ENCODE measurements at regions not wholly inside any gene's neighbourhood (a gene's known extent, or its start where the extent isn't known, plus 50 kb on each side); places are given as distances from the start of the nearest gene placed in this dataset.

DNA sequence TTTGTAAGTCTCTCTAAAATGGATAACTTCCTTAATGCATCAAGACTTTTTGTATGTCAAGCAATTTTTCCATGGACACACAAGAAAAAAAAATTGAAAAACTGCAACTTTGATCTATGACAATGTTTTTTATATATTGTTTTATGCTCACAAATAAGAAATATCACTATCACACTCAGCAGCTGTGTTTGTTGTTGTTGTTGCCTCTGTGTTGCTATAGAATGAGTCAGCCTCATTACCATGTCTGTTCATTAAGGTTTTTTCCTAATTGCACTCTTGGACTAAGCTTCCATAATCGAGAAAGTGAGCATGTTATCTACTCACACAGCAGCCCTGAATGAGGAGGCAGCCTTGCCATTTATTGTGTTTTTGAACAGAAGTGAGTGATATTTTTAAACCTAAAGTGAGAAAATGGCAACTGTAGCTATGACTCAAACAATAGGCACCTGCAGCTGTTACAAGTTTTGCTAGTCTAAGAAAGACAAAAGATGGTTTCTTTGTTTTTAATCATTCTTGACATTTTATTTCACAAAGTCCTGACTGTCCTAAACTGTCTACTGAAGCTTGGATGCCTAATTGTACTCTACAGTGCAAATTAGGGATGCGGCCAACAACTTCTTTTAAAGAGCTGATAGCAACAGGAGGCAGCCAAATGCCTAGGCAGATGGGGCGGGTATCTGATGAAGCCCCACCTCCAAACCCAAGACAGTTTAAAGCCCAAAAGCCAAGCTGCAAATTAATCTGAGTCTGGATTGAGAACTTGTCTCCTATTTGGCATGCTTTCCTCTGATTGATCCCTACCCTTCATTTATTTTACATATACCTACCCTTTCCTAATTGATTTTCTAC, 77.9 kb upstream of the DOK5 start (continued):
- no peak for TF ChIP-seq JUND (IDR thresholded peaks at IDR 0.05)

- H3K27ac ChIP-seq (ENCODE audit: low read depth in 1 of 2, low read length in 2 of 2): no peak overlapping the region
- DNase-seq (ENCODE audit: low spot score): no peak
- H3K4me3 ChIP-seq (ENCODE audit: low read depth in 1 of 3, low read length in 3 of 3): no peak overlapping the region
- H3K9me3 ChIP-seq (ENCODE audit: control insufficient read depth in 4 of 4, low read length in 3 of 4): no peaks in the 10 kb centered on the region
- no peaks in the 10 kb centered on the region for H3K4me1 ChIP-seq (ENCODE audit: control insufficient read depth in 4 of 4, insufficient read depth in 4 of 4, low read length in 3 of 4)
- H3K9ac ChIP-seq (ENCODE audit: low read depth in 1 of 2, low read length in 2 of 2): no peak overlapping the region
- 80% methylated on average over 5 of the region's 5 CpGs for WGBS
- TF ChIP-seq RXRA (IDR thresholded peaks at IDR 0.05): no peak
- no peak for TF ChIP-seq SP1 (IDR thresholded peaks at IDR 0.05)
- no peak for TF ChIP-seq YY1 (IDR thresholded peaks at IDR 0.05)
- TF ChIP-seq RAD21 (IDR thresholded peaks at IDR 0.05): no peak
- no peak for TF ChIP-seq GABPA (IDR thresholded peaks at IDR 0.05 in 1 of 2, conservative IDR thresholded peaks at IDR 0.05 in 1 of 2)
- TF ChIP-seq, protein P1, sequence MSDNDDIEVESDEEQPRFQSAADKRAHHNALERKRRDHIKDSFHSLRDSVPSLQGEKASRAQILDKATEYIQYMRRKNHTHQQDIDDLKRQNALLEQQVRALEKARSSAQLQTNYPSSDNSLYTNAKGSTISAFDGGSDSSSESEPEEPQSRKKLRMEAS (IDR thresholded peaks at IDR 0.05): no peak
- TF ChIP-seq TAF1 (conservative IDR thresholded peaks at IDR 0.05): no peak
- peaks cover 0 to 3% (median 0%) of the 10 kb centered on the region in 4 donors for H3K27me3 ChIP-seq (ENCODE audit: control insufficient read depth in 4 of 4, insufficient read depth in 4 of 4, low read length in 3 of 4)
- no peaks in the 10 kb centered on the region for H3K36me3 ChIP-seq (ENCODE audit: control insufficient read depth in 4 of 4, insufficient read depth in 3 of 4, low read depth in 1 of 4, low read length in 3 of 4)
Observed at GRCh38 chr20:54398814-54399213, 76.6 kb upstream of the DOK5 start.

DNA sequence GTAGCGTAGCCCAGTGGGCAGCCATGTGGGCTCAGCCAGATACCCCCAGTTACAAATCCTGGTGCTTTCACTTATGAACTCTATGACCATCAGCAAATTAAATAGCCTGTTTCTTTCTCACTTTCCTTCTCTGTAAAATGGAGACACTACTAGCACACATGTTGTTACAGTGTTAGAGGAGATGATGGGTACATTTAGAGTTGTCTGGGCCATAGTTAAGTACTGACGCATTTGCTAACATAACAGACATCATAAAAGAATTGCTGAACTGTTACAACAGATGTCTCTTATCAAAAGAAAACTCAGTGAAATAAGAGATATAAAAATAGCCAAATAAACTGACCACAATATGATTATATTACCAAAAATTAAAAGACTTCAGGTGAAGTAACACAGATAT, 69.9 kb upstream of the DOK5 start:
- no peak overlapping the region for H3K27ac ChIP-seq (ENCODE audit: low read depth in 1 of 2, low read length in 2 of 2)
- peaks cover 0 to 5% (median 2%) of the 10 kb centered on the region in 4 donors for H3K27me3 ChIP-seq (ENCODE audit: control insufficient read depth in 4 of 4, insufficient read depth in 4 of 4, low read length in 3 of 4)
- no peak for DNase-seq (ENCODE audit: low spot score)
- H3K4me3 ChIP-seq (ENCODE audit: low read depth in 1 of 3, low read length in 3 of 3): no peak overlapping the region
- no peak for TF ChIP-seq SP1 (IDR thresholded peaks at IDR 0.05)
- no peak for TF ChIP-seq FOXA2 (IDR thresholded peaks at IDR 0.05)
- TF ChIP-seq HNF4G (IDR thresholded peaks at IDR 0.05): no peak
- TF ChIP-seq, protein P2, sequence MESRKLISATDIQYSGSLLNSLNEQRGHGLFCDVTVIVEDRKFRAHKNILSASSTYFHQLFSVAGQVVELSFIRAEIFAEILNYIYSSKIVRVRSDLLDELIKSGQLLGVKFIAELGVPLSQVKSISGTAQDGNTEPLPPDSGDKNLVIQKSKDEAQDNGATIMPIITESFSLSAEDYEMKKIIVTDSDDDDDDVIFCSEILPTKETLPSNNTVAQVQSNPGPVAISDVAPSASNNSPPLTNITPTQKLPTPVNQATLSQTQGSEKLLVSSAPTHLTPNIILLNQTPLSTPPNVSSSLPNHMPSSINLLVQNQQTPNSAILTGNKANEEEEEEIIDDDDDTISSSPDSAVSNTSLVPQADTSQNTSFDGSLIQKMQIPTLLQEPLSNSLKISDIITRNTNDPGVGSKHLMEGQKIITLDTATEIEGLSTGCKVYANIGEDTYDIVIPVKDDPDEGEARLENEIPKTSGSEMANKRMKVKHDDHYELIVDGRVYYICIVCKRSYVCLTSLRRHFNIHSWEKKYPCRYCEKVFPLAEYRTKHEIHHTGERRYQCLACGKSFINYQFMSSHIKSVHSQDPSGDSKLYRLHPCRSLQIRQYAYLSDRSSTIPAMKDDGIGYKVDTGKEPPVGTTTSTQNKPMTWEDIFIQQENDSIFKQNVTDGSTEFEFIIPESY (IDR thresholded peaks at IDR 0.05): no peak
- TF ChIP-seq RXRA (IDR thresholded peaks at IDR 0.05): no peak
- TF ChIP-seq EGR1 (IDR thresholded peaks at IDR 0.05; ENCODE audit: low read depth in 2 of 2): no peak
- TF ChIP-seq JUND (IDR thresholded peaks at IDR 0.05): no peak
- TF ChIP-seq, protein P3, sequence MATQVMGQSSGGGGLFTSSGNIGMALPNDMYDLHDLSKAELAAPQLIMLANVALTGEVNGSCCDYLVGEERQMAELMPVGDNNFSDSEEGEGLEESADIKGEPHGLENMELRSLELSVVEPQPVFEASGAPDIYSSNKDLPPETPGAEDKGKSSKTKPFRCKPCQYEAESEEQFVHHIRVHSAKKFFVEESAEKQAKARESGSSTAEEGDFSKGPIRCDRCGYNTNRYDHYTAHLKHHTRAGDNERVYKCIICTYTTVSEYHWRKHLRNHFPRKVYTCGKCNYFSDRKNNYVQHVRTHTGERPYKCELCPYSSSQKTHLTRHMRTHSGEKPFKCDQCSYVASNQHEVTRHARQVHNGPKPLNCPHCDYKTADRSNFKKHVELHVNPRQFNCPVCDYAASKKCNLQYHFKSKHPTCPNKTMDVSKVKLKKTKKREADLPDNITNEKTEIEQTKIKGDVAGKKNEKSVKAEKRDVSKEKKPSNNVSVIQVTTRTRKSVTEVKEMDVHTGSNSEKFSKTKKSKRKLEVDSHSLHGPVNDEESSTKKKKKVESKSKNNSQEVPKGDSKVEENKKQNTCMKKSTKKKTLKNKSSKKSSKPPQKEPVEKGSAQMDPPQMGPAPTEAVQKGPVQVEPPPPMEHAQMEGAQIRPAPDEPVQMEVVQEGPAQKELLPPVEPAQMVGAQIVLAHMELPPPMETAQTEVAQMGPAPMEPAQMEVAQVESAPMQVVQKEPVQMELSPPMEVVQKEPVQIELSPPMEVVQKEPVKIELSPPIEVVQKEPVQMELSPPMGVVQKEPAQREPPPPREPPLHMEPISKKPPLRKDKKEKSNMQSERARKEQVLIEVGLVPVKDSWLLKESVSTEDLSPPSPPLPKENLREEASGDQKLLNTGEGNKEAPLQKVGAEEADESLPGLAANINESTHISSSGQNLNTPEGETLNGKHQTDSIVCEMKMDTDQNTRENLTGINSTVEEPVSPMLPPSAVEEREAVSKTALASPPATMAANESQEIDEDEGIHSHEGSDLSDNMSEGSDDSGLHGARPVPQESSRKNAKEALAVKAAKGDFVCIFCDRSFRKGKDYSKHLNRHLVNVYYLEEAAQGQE (IDR thresholded peaks at IDR 0.05): no peak
- TF ChIP-seq HNF4A (conservative IDR thresholded peaks at IDR 0.05): no peak
- TF ChIP-seq ATF3 (IDR thresholded peaks at IDR 0.05): no peak
- no peak for TF ChIP-seq TAF1 (conservative IDR thresholded peaks at IDR 0.05)
- TF ChIP-seq, protein P4, sequence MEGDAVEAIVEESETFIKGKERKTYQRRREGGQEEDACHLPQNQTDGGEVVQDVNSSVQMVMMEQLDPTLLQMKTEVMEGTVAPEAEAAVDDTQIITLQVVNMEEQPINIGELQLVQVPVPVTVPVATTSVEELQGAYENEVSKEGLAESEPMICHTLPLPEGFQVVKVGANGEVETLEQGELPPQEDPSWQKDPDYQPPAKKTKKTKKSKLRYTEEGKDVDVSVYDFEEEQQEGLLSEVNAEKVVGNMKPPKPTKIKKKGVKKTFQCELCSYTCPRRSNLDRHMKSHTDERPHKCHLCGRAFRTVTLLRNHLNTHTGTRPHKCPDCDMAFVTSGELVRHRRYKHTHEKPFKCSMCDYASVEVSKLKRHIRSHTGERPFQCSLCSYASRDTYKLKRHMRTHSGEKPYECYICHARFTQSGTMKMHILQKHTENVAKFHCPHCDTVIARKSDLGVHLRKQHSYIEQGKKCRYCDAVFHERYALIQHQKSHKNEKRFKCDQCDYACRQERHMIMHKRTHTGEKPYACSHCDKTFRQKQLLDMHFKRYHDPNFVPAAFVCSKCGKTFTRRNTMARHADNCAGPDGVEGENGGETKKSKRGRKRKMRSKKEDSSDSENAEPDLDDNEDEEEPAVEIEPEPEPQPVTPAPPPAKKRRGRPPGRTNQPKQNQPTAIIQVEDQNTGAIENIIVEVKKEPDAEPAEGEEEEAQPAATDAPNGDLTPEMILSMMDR (IDR thresholded peaks at IDR 0.05; ENCODE audit: low read depth, low read length, missing input control): no peak
- TF ChIP-seq, protein P1 (IDR thresholded peaks at IDR 0.05): no peak
- TF ChIP-seq NR2F2 (IDR thresholded peaks at IDR 0.05): no peak
- H3K9ac ChIP-seq (ENCODE audit: low read depth in 1 of 2, low read length in 2 of 2): no peak overlapping the region
- H3K9me3 ChIP-seq (ENCODE audit: control insufficient read depth in 4 of 4, low read length in 3 of 4): no peaks in the 10 kb centered on the region
- no peaks in the 10 kb centered on the region for H3K36me3 ChIP-seq (ENCODE audit: control insufficient read depth in 4 of 4, insufficient read depth in 3 of 4, low read depth in 1 of 4, low read length in 3 of 4)
- no peaks in the 10 kb centered on the region for H3K4me1 ChIP-seq (ENCODE audit: control insufficient read depth in 4 of 4, insufficient read depth in 4 of 4, low read length in 3 of 4)
- WGBS: 85% methylated on average over 2 of the region's 2 CpGs

All from liver (tissue), 8 donors.